GM12873 (cell line): ENCODE measurements at regions not wholly inside any gene's neighbourhood (a gene's known extent, or its start where the extent isn't known, plus 50 kb on each side); places are given as distances from the start of the nearest gene placed in this dataset.

ENCODE experiments used
- CTCF ChIP-seq: IDR thresholded peaks from 2 replicates; pipeline ENCODE4 v1.5.1; 2012; ENCODE audit warnings: low read depth, mild to moderate bottlenecking, moderate library complexity, low read length, control low read depth; ENCODE audit not compliant: insufficient read depth; ENCODE audit errors: missing control alignments

GRCh38 chr7:15924910-15925309 lies 238.4 kb upstream of the MEOX2 start:
- TF ChIP-seq CTCF: no peak

GRCh38 chr7:15922002-15922401 lies 235.5 kb upstream of the MEOX2 start:
- no peak for TF ChIP-seq CTCF

- no peak for TF ChIP-seq CTCF
Observed at GRCh38 chr7:15921576-15921975, 235.1 kb upstream of the MEOX2 start.

- no peak for TF ChIP-seq CTCF
Observed at GRCh38 chr7:15920953-15921352, 234.5 kb upstream of the MEOX2 start.

GRCh38 chr7:15916681-15917380 lies 230.3 kb upstream of the MEOX2 start:
- TF ChIP-seq CTCF: no peak

GRCh38 chr7:15915686-15916293 lies 229.3 kb upstream of the MEOX2 start:
- no peak for TF ChIP-seq CTCF

- no peak for TF ChIP-seq CTCF
Observed at GRCh38 chr7:15914611-15915010, 228.1 kb upstream of the MEOX2 start.
